SK-N-SH (cell line): ENCODE measurements at regions not wholly inside any gene's neighbourhood (a gene's known extent, or its start where the extent isn't known, plus 50 kb on each side); places are given as distances from the start of the nearest gene placed in this dataset.

Experiments used
- CTCF ChIA-PET: fragments of 300-600, 350-600 bp; formaldehyde crosslinking; extraction: SDS; loops from one replicate; lab custom pipeline; 2021; lab: Yijun Ruan, JAX
- POLR2A ChIA-PET: fragments of 350-600 bp; sonication (Branson Sonifier 250); formaldehyde crosslinking; extraction: SDS; loops from one replicate; lab custom pipeline; 2020; ENCODE audit warnings: antibody characterized with exemption, inconsistent platforms; lab: Yijun Ruan, JAX
- DNase-seq: peaks from one replicate; pipeline ENCODE4 v3.0.0; 2012
- H2AFZ ChIP-seq: fragments of 200-600 bp; sonication (generic); 2 replicates; pipeline ENCODE4 v1.8.1; 2016; ENCODE audit warnings: antibody characterized with exemption, mild to moderate bottlenecking, low read depth
- H3F3A ChIP-seq: fragments of 200-600 bp; sonication (generic); replicated peaks from 2 replicates; pipeline ENCODE3; 2016; ENCODE audit warnings: antibody characterized with exemption, mild to moderate bottlenecking; ENCODE audit not compliant: insufficient read depth
- H3K27ac ChIP-seq, 2 experiments: fragments of 200-500 bp in 1 of 2; fragments of 200-600 bp in 1 of 2; sonication (Bioruptor generic) in 1 of 2; sonication (generic), shearing (Covaris generic) in 1 of 2; 2 replicates each; pipeline versions ENCODE4 v1.5.1 to v1.6.1; 2014 to 2016; ENCODE audit warnings: low read depth in 2 of 2, inconsistent platforms in 1 of 2, low read length in 1 of 2, mild to moderate bottlenecking in 1 of 2, mixed read lengths in 1 of 2
- H3K27me3 ChIP-seq: fragments of 200-600 bp; sonication (generic), shearing (Covaris generic); 2 replicates; pipeline ENCODE4 v1.6.1; 2016; ENCODE audit warnings: mixed run types; ENCODE audit not compliant: insufficient read depth
- H3K36me3 ChIP-seq, 2 experiments: fragments of 200-500 bp in 1 of 2; fragments of 200-600 bp in 1 of 2; sonication (Bioruptor generic) in 1 of 2; sonication (generic) in 1 of 2; replicated peaks in 1 of 2; 2 replicates each; pipeline versions ENCODE3 to v1.5.1; 2014 to 2016; ENCODE audit warnings: low read length in 1 of 2, mild to moderate bottlenecking in 1 of 2; ENCODE audit not compliant: insufficient read depth in 2 of 2, control insufficient read depth in 1 of 2
- H3K4me1 ChIP-seq, 2 experiments: fragments of 200-500 bp in 1 of 2; fragments of 200-600 bp in 1 of 2; sonication (Bioruptor generic) in 1 of 2; sonication (generic), shearing (Covaris generic) in 1 of 2; 2 replicates each; pipeline versions ENCODE4 v1.5.1 to v1.6.1; 2014 to 2016; ENCODE audit warnings: low read depth in 1 of 2, low read length in 1 of 2, mixed run types in 1 of 2; ENCODE audit not compliant: insufficient read depth in 2 of 2, control insufficient read depth in 1 of 2
- H3K4me2 ChIP-seq: fragments of 200-600 bp; sonication (generic), shearing (Covaris generic); 2 replicates; pipeline ENCODE4 v1.6.1; 2017; ENCODE audit warnings: mixed run types
- H3K4me3 ChIP-seq, 2 experiments: fragments of 200-500 bp in 1 of 2; fragments of 200-600 bp in 1 of 2; sonication (Bioruptor generic) in 1 of 2; sonication (generic), shearing (Covaris generic) in 1 of 2; 2 replicates each; pipeline versions ENCODE4 v1.5.1 to v1.8.1; 2014 to 2016; ENCODE audit warnings: low read depth in 2 of 2, inconsistent platforms in 1 of 2, low read length in 1 of 2, mild to moderate bottlenecking in 1 of 2, mixed read lengths in 1 of 2, moderate library complexity in 1 of 2
- H3K79me2 ChIP-seq: fragments of 200-600 bp; sonication (generic); 2 replicates; pipeline ENCODE4 v1.8.1; 2017; ENCODE audit warnings: mild to moderate bottlenecking; ENCODE audit not compliant: insufficient read depth
- H3K9ac ChIP-seq: fragments of 200-600 bp; sonication (generic); 2 replicates; pipeline ENCODE4 v1.6.1; 2017; ENCODE audit warnings: mixed run types
- H3K9me2 ChIP-seq: fragments of 200-600 bp; sonication (generic); 2 replicates; pipeline ENCODE4 v1.6.1; 2017; ENCODE audit warnings: mixed run types
- H3K9me3 ChIP-seq: fragments of 200-600 bp; sonication (generic); 2 replicates; pipeline ENCODE4 v1.6.1; 2017; ENCODE audit warnings: mixed run types, mild to moderate bottlenecking, moderate library complexity
- H4K20me1 ChIP-seq: fragments of 200-600 bp; sonication (generic); 2 replicates; pipeline ENCODE4 v1.6.1; 2017; ENCODE audit warnings: mild to moderate bottlenecking, mixed run types; ENCODE audit not compliant: insufficient read depth
- CTCF ChIP-seq: fragments of 200-600 bp; sonication (generic); IDR thresholded peaks from 2 replicates; pipeline ENCODE4 v1.6.1; 2017; ENCODE audit warnings: antibody characterized with exemption, mild to moderate bottlenecking, moderate library complexity
- EP300 ChIP-seq, 2 experiments: IDR thresholded peaks; 2 replicates each; pipeline versions ENCODE4 v1.4.0 to v1.6.1; 2012; ENCODE audit warnings: borderline replicate concordance in 1 of 2, low read depth in 1 of 2, low read length in 1 of 2
- EZH2phosphoT487 ChIP-seq: fragments of 200-600 bp; sonication (generic); IDR thresholded peaks from 2 replicates; pipeline ENCODE4 v1.6.1; 2017; ENCODE audit warnings: low read depth, mixed run types, mild to moderate bottlenecking, antibody characterized with exemption, moderate library complexity, borderline replicate concordance
- FOSL2 ChIP-seq: IDR thresholded peaks from 2 replicates; pipeline ENCODE4 v1.4.0; 2012; ENCODE audit warnings: low read depth, mild to moderate bottlenecking, moderate library complexity, borderline replicate concordance
- FOXJ3 ChIP-seq: sonication (generic); formaldehyde crosslinking; IDR thresholded peaks from 2 replicates; pipeline ENCODE4 v1.5.1; 2020; ENCODE audit warnings: mild to moderate bottlenecking, missing genetic modification reagents
- MAX ChIP-seq: IDR thresholded peaks from 2 replicates; pipeline ENCODE4 v1.4.0; 2012; ENCODE audit warnings: low read depth
- MEF2A ChIP-seq: IDR thresholded peaks from 2 replicates; pipeline ENCODE4 v1.4.0; 2012; ENCODE audit warnings: low read depth, borderline replicate concordance
- MXI1 ChIP-seq: IDR thresholded peaks from 2 replicates; pipeline ENCODE4 v1.6.1; 2012; ENCODE audit warnings: mild to moderate bottlenecking, low read depth, low read length, improper control_type of control experiment
- NFIC ChIP-seq: IDR thresholded peaks from 2 replicates; pipeline ENCODE4 v1.4.0; 2012; ENCODE audit warnings: borderline replicate concordance
- NRF1 ChIP-seq: IDR thresholded peaks from 2 replicates; pipeline ENCODE4 v1.6.1; 2012; ENCODE audit warnings: low read depth, mild to moderate bottlenecking, low read length
- POLR2AphosphoS5 ChIP-seq: IDR thresholded peaks from 2 replicates; pipeline ENCODE4 v1.6.1; 2012; ENCODE audit warnings: low read depth, low read length
- RCOR1 ChIP-seq: fragments of 150-350 bp; IDR thresholded peaks from 2 replicates; pipeline ENCODE4 v1.6.1; 2017; ENCODE audit warnings: antibody characterized with exemption, low read length
- REST ChIP-seq: IDR thresholded peaks from 2 replicates; pipeline ENCODE4 v1.6.1; 2012; ENCODE audit warnings: mild to moderate bottlenecking, low read depth, low read length, moderate library complexity
- SMC3 ChIP-seq: IDR thresholded peaks from 2 replicates; pipeline ENCODE4 v1.6.1; 2012; ENCODE audit warnings: low read depth, low read length, improper control_type of control experiment
- TAF1 ChIP-seq: IDR thresholded peaks from 2 replicates; pipeline ENCODE4 v1.6.1; 2012; ENCODE audit warnings: low read depth, mild to moderate bottlenecking, low read length, moderate library complexity, borderline replicate concordance
- USF2 ChIP-seq: fragments of 150-350 bp; IDR thresholded peaks from 2 replicates; pipeline ENCODE4 v1.6.1; 2017; ENCODE audit warnings: antibody characterized with exemption, low read length, low read depth, borderline replicate concordance
- YY1 ChIP-seq: IDR thresholded peaks from 2 replicates; pipeline ENCODE4 v1.4.0; 2012; ENCODE audit warnings: low read depth, mild to moderate bottlenecking
- WGBS: methylation state at CpG from one replicate; pipeline ENCODE4 v1.1.6; 2017; ENCODE audit warnings: low lambda C conversion rate; 5-methylcytosine and 5-hydroxymethylcytosine counted together

- TF ChIP-seq SMC3, result no peak
These were observed 277.3 kb upstream of the HDAC4 start (continued) for GRCh38 chr2:239678186-239678490.

GRCh38 chr2:239677453-239678185 lies 276.8 kb upstream of the HDAC4 start:
- CTCF ChIA-PET, result interaction anchor here (1.4 kb wide), 1 partner anchor 10 kb away, joined by 3 read pairs; no protein-coding TSS in a partner anchor
- H3F3A ChIP-seq, result no peaks in the 10 kb centered on the region
- no peaks in the 10 kb centered on the region for H3K27me3 ChIP-seq
- no peak for DNase-seq
- WGBS, result 64% methylated on average over 14 of the region's 21 CpGs
- no peaks in the 10 kb centered on the region for H3K9me2 ChIP-seq
- H3K27ac ChIP-seq, result no peak overlapping the region
- H4K20me1 ChIP-seq, result no peaks in the 10 kb centered on the region
- H3K9ac ChIP-seq, result no peak overlapping the region
- TF ChIP-seq TAF1 (no peak), SMC3 (no peak), POLR2AphosphoS5 (no peak), FOSL2 (no peak), USF2 (no peak), NRF1 (no peak), EZH2phosphoT487 (no peak), NFIC (no peak), MEF2A (no peak), MXI1 (no peak), FOXJ3 (no peak), MAX (no peak)
- POLR2A ChIA-PET, result no interaction called here
- H3K36me3 ChIP-seq, result no peaks in the 10 kb centered on the region
- no peaks in the 10 kb centered on the region; the same call in 1 of the 2 replicates for H3K9me3 ChIP-seq
- no peaks in the 10 kb centered on the region for H3K79me2 ChIP-seq
- no peak overlapping the region for H2AFZ ChIP-seq
- peaks cover 0 to 12% of the 10 kb centered on the region in 2 experiments; a peak in 1 of 4 replicates for H3K4me1 ChIP-seq
- H3K4me2 ChIP-seq, result no peak overlapping the region
- H3K4me3 ChIP-seq, result no peak overlapping the region

- 34% methylated on average over 8 of the region's 19 CpGs for WGBS
- no peak for TF ChIP-seq RCOR1
- TF ChIP-seq CTCF, result no peak
- no peak for TF ChIP-seq SMC3
- no peak for TF ChIP-seq MEF2A
- TF ChIP-seq EP300 (IDR thresholded peaks at IDR 0.05; ENCODE audit: borderline replicate concordance in 1 of 2, low read depth in 1 of 2, low read length in 1 of 2), result no peak
- no peak for TF ChIP-seq YY1
- no peak for TF ChIP-seq REST
These were observed 276.1 kb upstream of the HDAC4 start for GRCh38 chr2:239676716-239677452.

More at GRCh38 chr2:239676716-239677452, 276.1 kb upstream of the HDAC4 start:
- H3K4me2 ChIP-seq, result no peak overlapping the region
- no peak overlapping the region for H2AFZ ChIP-seq
- DNase-seq, result no peak
- no peaks in the 10 kb centered on the region for H3K27me3 ChIP-seq
- H3K9me2 ChIP-seq, result no peaks in the 10 kb centered on the region
- peaks cover 0 to 12% of the 10 kb centered on the region in 2 experiments; a peak in 1 of 4 replicates for H3K4me1 ChIP-seq
- no peak overlapping the region for H3K27ac ChIP-seq
- H3F3A ChIP-seq, result no peaks in the 10 kb centered on the region
- H3K36me3 ChIP-seq, result no peaks in the 10 kb centered on the region
- POLR2A ChIA-PET, result no interaction called here
- no peaks in the 10 kb centered on the region; the same call in 1 of the 2 replicates for H3K9me3 ChIP-seq
- H3K9ac ChIP-seq, result no peak overlapping the region
- no peak overlapping the region for H3K4me3 ChIP-seq
- H4K20me1 ChIP-seq, result no peaks in the 10 kb centered on the region
- no peaks in the 10 kb centered on the region for H3K79me2 ChIP-seq
- CTCF ChIA-PET, result interaction anchor here (1.4 kb wide), 1 partner anchor 9 kb away, joined by 3 read pairs; no protein-coding TSS in a partner anchor
